GM23338 (cell line): ENCODE measurements at regions not wholly inside any gene's neighbourhood (a gene's known extent, or its start where the extent isn't known, plus 50 kb on each side); places are given as distances from the start of the nearest gene placed in this dataset.

ENCODE experiments used
- ATAC-seq: fragments of 200-7000 bp; cut with Tn5 transposase; 3 replicates; pipeline ENCODE4 v1.9.1; 2020
- DNase-seq: peaks from one replicate; pipeline ENCODE4 v3.0.0-alpha.2; 2015; ENCODE audit warnings: low spot score
- H2AFZ ChIP-seq: fragments of 200-600 bp; sonication (generic); 2 replicates; pipeline ENCODE4 v1.8.0; 2016; ENCODE audit warnings: antibody characterized with exemption, mild to moderate bottlenecking, moderate library complexity
- H3F3A ChIP-seq: fragments of 200-600 bp; sonication (generic); replicated peaks from 2 replicates; pipeline ENCODE4 v1.8.0; 2017; ENCODE audit warnings: antibody characterized with exemption, mixed run types, low read depth
- H3K27ac ChIP-seq: fragments of 200-600 bp; sonication (generic); 2 replicates; pipeline ENCODE4 v1.6.1; 2016; ENCODE audit warnings: low read depth
- H3K27me3 ChIP-seq: fragments of 200-600 bp; sonication (generic); 2 replicates; pipeline ENCODE4 v1.8.0; 2016; ENCODE audit warnings: mild to moderate bottlenecking, mixed run types, moderate library complexity; ENCODE audit not compliant: insufficient read depth
- H3K36me3 ChIP-seq: fragments of 200-600 bp; sonication (generic); 2 replicates; pipeline ENCODE4 v1.8.0; 2016; ENCODE audit warnings: mild to moderate bottlenecking; ENCODE audit not compliant: insufficient read depth
- H3K4me1 ChIP-seq: fragments of 200-600 bp; sonication (generic); 2 replicates; pipeline ENCODE4 v1.8.0; 2016; ENCODE audit warnings: mild to moderate bottlenecking, moderate library complexity; ENCODE audit not compliant: insufficient read depth
- H3K4me2 ChIP-seq: fragments of 200-600 bp; sonication (generic); 2 replicates; pipeline ENCODE4 v1.7.1; 2017; ENCODE audit warnings: mixed run types
- H3K4me3 ChIP-seq: fragments of 200-600 bp; sonication (generic); 2 replicates; pipeline ENCODE4 v1.6.1; 2016; ENCODE audit warnings: mixed run types
- H3K79me2 ChIP-seq: fragments of 200-600 bp; sonication (generic); replicated peaks from 2 replicates; pipeline ENCODE4 v1.8.0; 2017; ENCODE audit warnings: mild to moderate bottlenecking; ENCODE audit not compliant: insufficient read depth
- H3K9me2 ChIP-seq: fragments of 200-600 bp; sonication (generic); 2 replicates; pipeline ENCODE4 v1.8.0; 2017; ENCODE audit not compliant: insufficient read depth
- H4K20me1 ChIP-seq: fragments of 200-600 bp; sonication (generic); replicated peaks from 2 replicates; pipeline ENCODE4 v1.8.0; 2017; ENCODE audit warnings: mild to moderate bottlenecking; ENCODE audit not compliant: insufficient read depth
- H3K27ac Mint-ChIP-seq: 2 replicates; pipeline ENCODE4 v1.8.0; 2020; ENCODE audit warnings: inconsistent platforms, mild to moderate bottlenecking, moderate library complexity, mixed read lengths
- H3K27me3 Mint-ChIP-seq: 3 replicates; pipeline ENCODE4 v1.8.0; 2022; ENCODE audit warnings: low read depth, mild to moderate bottlenecking, moderate library complexity, mixed read lengths, inconsistent platforms; ENCODE audit not compliant: insufficient read depth, poor library complexity
- H3K36me3 Mint-ChIP-seq: 3 replicates; pipeline ENCODE4 v1.8.0; 2021; ENCODE audit warnings: low read depth, mild to moderate bottlenecking, inconsistent platforms, moderate library complexity, mixed read lengths
- H3K4me1 Mint-ChIP-seq: 3 replicates; pipeline ENCODE4 v1.8.0; 2020; ENCODE audit warnings: mild to moderate bottlenecking, inconsistent platforms, mixed read lengths
- H3K4me3 Mint-ChIP-seq: 3 replicates; pipeline ENCODE4 v1.8.0; 2021; ENCODE audit warnings: moderate library complexity, mild to moderate bottlenecking, inconsistent platforms, mixed read lengths
- H3K9me3 Mint-ChIP-seq: 3 replicates; pipeline ENCODE4 v1.8.0; 2020; ENCODE audit warnings: moderate library complexity, mild to moderate bottlenecking, inconsistent platforms, mixed read lengths
- CREB1 ChIP-seq: fragments of 250-450 bp; sonication (Bioruptor Pico); IDR thresholded peaks from 2 replicates; pipeline ENCODE4 v1.5.0; 2020; ENCODE audit warnings: low read depth, mild to moderate bottlenecking, moderate library complexity
- EZH2phosphoT487 ChIP-seq: fragments of 200-600 bp; sonication (generic); IDR thresholded peaks from one replicate; pipeline ENCODE4 v1.8.1; 2018; ENCODE audit warnings: antibody characterized with exemption; ENCODE audit not compliant: unreplicated experiment
- JUNB ChIP-seq: IDR thresholded peaks from one replicate; pipeline ENCODE4 v1.6.1; 2016; ENCODE audit warnings: antibody characterized with exemption; ENCODE audit not compliant: unreplicated experiment
- NANOG ChIP-seq: IDR thresholded peaks from 2 replicates; pipeline ENCODE4 v1.6.1; 2016; ENCODE audit warnings: antibody characterized with exemption, borderline replicate concordance
- POLR2AphosphoS5 ChIP-seq: IDR thresholded peaks from 2 replicates; pipeline ENCODE4 v1.6.1; 2016; ENCODE audit warnings: antibody characterized with exemption, low read depth
- TF ChIP-seq, protein P1 (sequence below): IDR thresholded peaks from one replicate; pipeline ENCODE4 v1.6.1; 2018; ENCODE audit warnings: antibody characterized with exemption; ENCODE audit not compliant: unreplicated experiment
- TF ChIP-seq, protein P2 (sequence below): fragments of 250-450 bp; sonication (Bioruptor Pico); IDR thresholded peaks from 2 replicates; pipeline ENCODE4 v1.5.0; 2020; ENCODE audit warnings: mild to moderate bottlenecking, moderate library complexity

DNA sequence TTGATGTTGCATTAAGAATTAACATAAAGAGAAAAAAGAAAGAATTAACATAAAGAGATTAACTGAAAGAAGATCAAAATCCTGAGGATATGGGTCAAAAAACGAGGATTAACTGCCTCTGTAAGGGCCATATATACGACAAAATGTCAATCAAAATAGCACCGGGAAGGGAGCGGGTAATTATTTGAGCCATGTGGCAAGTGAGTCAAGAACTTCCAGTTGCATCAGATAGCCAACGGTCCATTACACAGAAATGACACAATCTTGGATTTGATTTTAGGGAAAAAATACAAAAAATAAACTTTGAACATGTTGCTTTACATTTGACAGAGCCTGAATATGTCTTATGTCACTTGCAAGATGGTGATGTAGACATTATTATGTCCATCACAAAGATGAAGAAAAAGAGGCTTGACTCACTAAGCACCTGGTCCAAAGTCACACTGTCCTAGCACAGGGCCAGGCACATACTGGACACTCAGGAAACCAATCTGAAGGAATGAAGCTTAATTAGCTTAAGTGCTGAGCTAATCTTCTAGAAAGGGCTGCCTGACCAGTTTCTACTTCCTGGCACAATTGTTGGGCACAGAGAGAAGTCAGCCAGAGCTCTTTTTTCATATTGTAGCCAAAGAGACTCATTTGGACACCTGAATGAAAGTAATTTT lies 273.2 kb upstream of the PAPPA start:
- Mint-ChIP-seq H3K9me3 (no peaks in the 10 kb centered on the region), H3K36me3 (no peaks in the 10 kb centered on the region), H3K4me3 (no peak overlapping the region), H3K4me1 (0 out of 3 replicates have a peak, but pooled peaks cover 3% of the 10 kb centered on the region), H3K27ac (no peak overlapping the region), H3K27me3 (peaks cover 7% of the 10 kb centered on the region)
- H3K4me3 ChIP-seq, result no peak overlapping the region
- H4K20me1 ChIP-seq, result no peaks in the 10 kb centered on the region
- no peaks in the 10 kb centered on the region for H3F3A ChIP-seq
- ATAC-seq, result no peak
- no peak overlapping the region for H2AFZ ChIP-seq
- TF ChIP-seq, protein P1, sequence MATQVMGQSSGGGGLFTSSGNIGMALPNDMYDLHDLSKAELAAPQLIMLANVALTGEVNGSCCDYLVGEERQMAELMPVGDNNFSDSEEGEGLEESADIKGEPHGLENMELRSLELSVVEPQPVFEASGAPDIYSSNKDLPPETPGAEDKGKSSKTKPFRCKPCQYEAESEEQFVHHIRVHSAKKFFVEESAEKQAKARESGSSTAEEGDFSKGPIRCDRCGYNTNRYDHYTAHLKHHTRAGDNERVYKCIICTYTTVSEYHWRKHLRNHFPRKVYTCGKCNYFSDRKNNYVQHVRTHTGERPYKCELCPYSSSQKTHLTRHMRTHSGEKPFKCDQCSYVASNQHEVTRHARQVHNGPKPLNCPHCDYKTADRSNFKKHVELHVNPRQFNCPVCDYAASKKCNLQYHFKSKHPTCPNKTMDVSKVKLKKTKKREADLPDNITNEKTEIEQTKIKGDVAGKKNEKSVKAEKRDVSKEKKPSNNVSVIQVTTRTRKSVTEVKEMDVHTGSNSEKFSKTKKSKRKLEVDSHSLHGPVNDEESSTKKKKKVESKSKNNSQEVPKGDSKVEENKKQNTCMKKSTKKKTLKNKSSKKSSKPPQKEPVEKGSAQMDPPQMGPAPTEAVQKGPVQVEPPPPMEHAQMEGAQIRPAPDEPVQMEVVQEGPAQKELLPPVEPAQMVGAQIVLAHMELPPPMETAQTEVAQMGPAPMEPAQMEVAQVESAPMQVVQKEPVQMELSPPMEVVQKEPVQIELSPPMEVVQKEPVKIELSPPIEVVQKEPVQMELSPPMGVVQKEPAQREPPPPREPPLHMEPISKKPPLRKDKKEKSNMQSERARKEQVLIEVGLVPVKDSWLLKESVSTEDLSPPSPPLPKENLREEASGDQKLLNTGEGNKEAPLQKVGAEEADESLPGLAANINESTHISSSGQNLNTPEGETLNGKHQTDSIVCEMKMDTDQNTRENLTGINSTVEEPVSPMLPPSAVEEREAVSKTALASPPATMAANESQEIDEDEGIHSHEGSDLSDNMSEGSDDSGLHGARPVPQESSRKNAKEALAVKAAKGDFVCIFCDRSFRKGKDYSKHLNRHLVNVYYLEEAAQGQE, result no peak
- TF ChIP-seq JUNB (no peak), POLR2AphosphoS5 (no peak), CREB1 (no peak), EZH2phosphoT487 (no peak), NANOG (no peak)
- TF ChIP-seq, protein P2, sequence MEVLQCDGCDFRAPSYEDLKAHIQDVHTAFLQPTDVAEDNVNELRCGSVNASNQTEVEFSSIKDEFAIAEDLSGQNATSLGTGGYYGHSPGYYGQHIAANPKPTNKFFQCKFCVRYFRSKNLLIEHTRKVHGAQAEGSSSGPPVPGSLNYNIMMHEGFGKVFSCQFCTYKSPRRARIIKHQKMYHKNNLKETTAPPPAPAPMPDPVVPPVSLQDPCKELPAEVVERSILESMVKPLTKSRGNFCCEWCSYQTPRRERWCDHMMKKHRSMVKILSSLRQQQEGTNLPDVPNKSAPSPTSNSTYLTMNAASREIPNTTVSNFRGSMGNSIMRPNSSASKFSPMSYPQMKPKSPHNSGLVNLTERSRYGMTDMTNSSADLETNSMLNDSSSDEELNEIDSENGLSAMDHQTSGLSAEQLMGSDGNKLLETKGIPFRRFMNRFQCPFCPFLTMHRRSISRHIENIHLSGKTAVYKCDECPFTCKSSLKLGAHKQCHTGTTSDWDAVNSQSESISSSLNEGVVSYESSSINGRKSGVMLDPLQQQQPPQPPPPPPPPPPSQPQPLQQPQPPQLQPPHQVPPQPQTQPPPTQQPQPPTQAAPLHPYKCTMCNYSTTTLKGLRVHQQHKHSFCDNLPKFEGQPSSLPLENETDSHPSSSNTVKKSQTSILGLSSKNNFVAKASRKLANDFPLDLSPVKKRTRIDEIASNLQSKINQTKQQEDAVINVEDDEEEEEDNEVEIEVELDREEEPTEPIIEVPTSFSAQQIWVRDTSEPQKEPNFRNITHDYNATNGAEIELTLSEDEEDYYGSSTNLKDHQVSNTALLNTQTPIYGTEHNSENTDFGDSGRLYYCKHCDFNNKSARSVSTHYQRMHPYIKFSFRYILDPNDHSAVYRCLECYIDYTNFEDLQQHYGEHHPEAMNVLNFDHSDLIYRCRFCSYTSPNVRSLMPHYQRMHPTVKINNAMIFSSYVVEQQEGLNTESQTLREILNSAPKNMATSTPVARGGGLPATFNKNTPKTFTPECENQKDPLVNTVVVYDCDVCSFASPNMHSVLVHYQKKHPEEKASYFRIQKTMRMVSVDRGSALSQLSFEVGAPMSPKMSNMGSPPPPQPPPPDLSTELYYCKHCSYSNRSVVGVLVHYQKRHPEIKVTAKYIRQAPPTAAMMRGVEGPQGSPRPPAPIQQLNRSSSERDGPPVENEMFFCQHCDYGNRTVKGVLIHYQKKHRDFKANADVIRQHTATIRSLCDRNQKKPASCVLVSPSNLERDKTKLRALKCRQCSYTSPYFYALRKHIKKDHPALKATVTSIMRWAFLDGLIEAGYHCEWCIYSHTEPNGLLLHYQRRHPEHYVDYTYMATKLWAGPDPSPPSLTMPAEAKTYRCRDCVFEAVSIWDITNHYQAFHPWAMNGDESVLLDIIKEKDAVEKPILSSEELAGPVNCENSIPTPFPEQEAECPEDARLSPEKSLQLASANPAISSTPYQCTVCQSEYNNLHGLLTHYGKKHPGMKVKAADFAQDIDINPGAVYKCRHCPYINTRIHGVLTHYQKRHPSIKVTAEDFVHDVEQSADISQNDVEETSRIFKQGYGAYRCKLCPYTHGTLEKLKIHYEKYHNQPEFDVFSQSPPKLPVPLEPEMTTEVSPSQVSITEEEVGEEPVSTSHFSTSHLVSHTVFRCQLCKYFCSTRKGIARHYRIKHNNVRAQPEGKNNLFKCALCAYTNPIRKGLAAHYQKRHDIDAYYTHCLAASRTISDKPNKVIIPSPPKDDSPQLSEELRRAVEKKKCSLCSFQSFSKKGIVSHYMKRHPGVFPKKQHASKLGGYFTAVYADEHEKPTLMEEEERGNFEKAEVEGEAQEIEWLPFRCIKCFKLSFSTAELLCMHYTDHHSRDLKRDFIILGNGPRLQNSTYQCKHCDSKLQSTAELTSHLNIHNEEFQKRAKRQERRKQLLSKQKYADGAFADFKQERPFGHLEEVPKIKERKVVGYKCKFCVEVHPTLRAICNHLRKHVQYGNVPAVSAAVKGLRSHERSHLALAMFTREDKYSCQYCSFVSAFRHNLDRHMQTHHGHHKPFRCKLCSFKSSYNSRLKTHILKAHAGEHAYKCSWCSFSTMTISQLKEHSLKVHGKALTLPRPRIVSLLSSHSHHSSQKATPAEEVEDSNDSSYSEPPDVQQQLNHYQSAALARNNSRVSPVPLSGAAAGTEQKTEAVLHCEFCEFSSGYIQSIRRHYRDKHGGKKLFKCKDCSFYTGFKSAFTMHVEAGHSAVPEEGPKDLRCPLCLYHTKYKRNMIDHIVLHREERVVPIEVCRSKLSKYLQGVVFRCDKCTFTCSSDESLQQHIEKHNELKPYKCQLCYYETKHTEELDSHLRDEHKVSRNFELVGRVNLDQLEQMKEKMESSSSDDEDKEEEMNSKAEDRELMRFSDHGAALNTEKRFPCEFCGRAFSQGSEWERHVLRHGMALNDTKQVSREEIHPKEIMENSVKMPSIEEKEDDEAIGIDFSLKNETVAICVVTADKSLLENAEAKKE (CRISPR knock-in tag), result no peak
- H3K9me2 ChIP-seq, result peaks cover 5% of the 10 kb centered on the region; the same call in 1 of the 2 replicates
- no peaks in the 10 kb centered on the region for H3K36me3 ChIP-seq
- no peaks in the 10 kb centered on the region for H3K27me3 ChIP-seq
- no peaks in the 10 kb centered on the region for H3K79me2 ChIP-seq
- no peak overlapping the region for H3K4me2 ChIP-seq
- no peak overlapping the region for H3K27ac ChIP-seq
- DNase-seq, result no peak
- H3K4me1 ChIP-seq, result peaks cover 4% of the 10 kb centered on the region; the same call in 1 of the 2 replicates
